Spleen (tissue), 11 donors: ENCODE measurements at regions not wholly inside any gene's neighbourhood (a gene's known extent, or its start where the extent isn't known, plus 50 kb on each side); places are given as distances from the start of the nearest gene placed in this dataset.

Source experiments
- DNase-seq: peaks from one replicate; pipeline ENCODE4 v3.0.0-alpha.2; 2020
- H3K27ac ChIP-seq, 8 donors: fragments of 200-600 bp; sonication (generic) in 7 of 8; 1 replicate in 4 of 8; 2 replicates in 4 of 8; pipeline versions ENCODE4 v1.5.0 to v1.8.0; 2016 to 2021; ENCODE audit warnings: inconsistent platforms in 4 of 8, mild to moderate bottlenecking in 4 of 8, moderate library complexity in 1 of 8
- H3K27me3 ChIP-seq, 7 donors: fragments of 200-600 bp; sonication (generic) in 6 of 7; replicated peaks in 1 of 7; 1 replicate in 4 of 7; 2 replicates in 3 of 7; pipeline versions ENCODE4 v1.5.0 to v1.8.0; 2016 to 2021; ENCODE audit warnings: inconsistent platforms in 3 of 7, mild to moderate bottlenecking in 1 of 7
- H3K36me3 ChIP-seq, 6 donors: fragments of 200-600 bp; sonication (generic) in 5 of 6; 1 replicate in 4 of 6; 2 replicates in 2 of 6; pipeline versions ENCODE4 v1.5.0 to v1.8.0; 2016 to 2021; ENCODE audit warnings: inconsistent platforms in 2 of 6
- H3K4me1 ChIP-seq, 6 donors: fragments of 200-600 bp; sonication (generic) in 5 of 6; 1 replicate in 3 of 6; 2 replicates in 3 of 6; pipeline versions ENCODE4 v1.5.0 to v1.8.0; 2016 to 2021; ENCODE audit warnings: inconsistent platforms in 3 of 6
- H3K4me3 ChIP-seq, 8 donors: fragments of 200-600 bp; sonication (generic) in 7 of 8; 1 replicate in 4 of 8; 2 replicates in 4 of 8; pipeline versions ENCODE4 v1.5.0 to v1.8.0; 2016 to 2021; ENCODE audit warnings: inconsistent platforms in 4 of 8, mild to moderate bottlenecking in 4 of 8, moderate library complexity in 2 of 8
- H3K9me3 ChIP-seq, 8 donors: fragments of 200-600 bp; sonication (generic) in 7 of 8; 1 replicate in 4 of 8; 2 replicates in 4 of 8; pipeline versions ENCODE4 v1.5.0 to v1.8.0; 2016 to 2021; ENCODE audit warnings: inconsistent platforms in 4 of 8
- CTCF ChIP-seq, 11 experiments: fragments of 200-600 bp in 7 of 11; fragments of 450-650 bp in 4 of 11; sonication (generic) in 4 of 11; IDR thresholded peaks in 8 of 11; conservative IDR thresholded peaks in 3 of 11; 1 replicate in 7 of 11; 2 replicates in 4 of 11; pipeline versions ENCODE4 v1.4.0 to v1.8.0; 2016 to 2021; ENCODE audit warnings: antibody characterized with exemption in 11 of 11, inconsistent platforms in 4 of 11, mild to moderate bottlenecking in 1 of 11
- POLR2A ChIP-seq, 3 donors: fragments of 450-650 bp; IDR thresholded peaks; one replicate each; pipeline ENCODE4 v1.5.1; 2017; ENCODE audit warnings: antibody characterized with exemption in 3 of 3, mild to moderate bottlenecking in 1 of 3
- POLR2AphosphoS5 ChIP-seq, 3 donors: sonication (generic); formaldehyde crosslinking; IDR thresholded peaks; one replicate each; pipeline ENCODE4 v1.5.1; 2017; ENCODE audit warnings: antibody characterized with exemption in 3 of 3
- WGBS, 5 donors: extraction: QIAGEN DNeasy Blood & Tissue Kit in 3 of 5; methylation state at CpG; one replicate each; pipeline versions ENCODE4 v1.1.5 to v1.1.7; 2013 to 2018; 5-methylcytosine and 5-hydroxymethylcytosine counted together
- intact Hi-C: fragments of 100-400 bp; cut with DNase I; formaldehyde crosslinking; loops from one replicate; pipeline ENCODE4 v1.15.0; 2023; ENCODE audit warnings: low total_unique reads
- donor health status: healthy with polysubstance abuse.
- donor health status: DM: no; HTN: no; CAD: no; lungs with moderate emphysema.
- donor health status: DM: no; HTN: no; CAD: no.
- donor health status: Bipolar disorder and iron deficiency.
- donor health status: healthy.
- donor health status: DM: no; HTN: no; CAD: no.
- donor health status: DM: yes; HTN: yes; CAD: no.

- WGBS, 5 donors: 87 to 100% (median 98%) methylated on average over 1 of the region's 1 CpG
- no peak for DNase-seq
- TF ChIP-seq POLR2AphosphoS5 (IDR thresholded peaks at IDR 0.05) (no peak), POLR2A (IDR thresholded peaks at IDR 0.05) (no peak), CTCF (IDR thresholded peaks at IDR 0.05 in 8 of 11, conservative IDR thresholded peaks at IDR 0.05 in 3 of 11) (no peak)
- no peaks in the 10 kb centered on the region for H3K36me3 ChIP-seq
- peaks cover 0 to 18% (median 11%) of the 10 kb centered on the region in 8 donors for H3K9me3 ChIP-seq
- intact Hi-C loops: no loop called here
- H3K4me1 ChIP-seq: peaks cover 0 to 9% (median 0%) of the 10 kb centered on the region in 6 donors
- no peak overlapping the region for H3K27ac ChIP-seq
- no peak overlapping the region for H3K4me3 ChIP-seq
- H3K27me3 ChIP-seq: no peaks in the 10 kb centered on the region
Observed at GRCh38 chr20:16145919-16146318, 427.3 kb downstream of the KIF16B start.

GRCh38 chr20:16143596-16143995 lies 429.7 kb downstream of the KIF16B start:
- no peak overlapping the region for H3K27ac ChIP-seq
- no peak overlapping the region for H3K4me3 ChIP-seq
- WGBS, 5 donors: 73 to 88% (median 87%) methylated on average over 1 of the region's 1 CpG
- no peak for DNase-seq
- no peaks in the 10 kb centered on the region for H3K27me3 ChIP-seq
- no peak for TF ChIP-seq POLR2A (IDR thresholded peaks at IDR 0.05)
- TF ChIP-seq CTCF (IDR thresholded peaks at IDR 0.05 in 8 of 11, conservative IDR thresholded peaks at IDR 0.05 in 3 of 11): no peak
- no peak for TF ChIP-seq POLR2AphosphoS5 (IDR thresholded peaks at IDR 0.05)
- intact Hi-C loops: no loop called here
- no peaks in the 10 kb centered on the region for H3K36me3 ChIP-seq
- H3K9me3 ChIP-seq: peaks cover 0 to 14% (median 5%) of the 10 kb centered on the region in 8 donors
- H3K4me1 ChIP-seq: peaks cover 0 to 9% (median 0%) of the 10 kb centered on the region in 6 donors

GRCh38 chr20:16135630-16136029 lies 437.6 kb downstream of the KIF16B start:
- Histone ChIP-seq H3K36me3 (no peaks in the 10 kb centered on the region), H3K9me3 (peaks cover 0 to 41% (median 20%) of the 10 kb centered on the region in 8 donors), H3K27ac (no peak overlapping the region), H3K4me3 (no peak overlapping the region), H3K4me1 (no peaks in the 10 kb centered on the region), H3K27me3 (no peaks in the 10 kb centered on the region)
- intact Hi-C loops: no loop called here
- 79 to 97% (median 86%) methylated on average over 5 of the region's 5 CpGs for WGBS, 5 donors
- DNase-seq: no peak
- TF ChIP-seq POLR2A (IDR thresholded peaks at IDR 0.05) (no peak), CTCF (IDR thresholded peaks at IDR 0.05 in 8 of 11, conservative IDR thresholded peaks at IDR 0.05 in 3 of 11) (no peak), POLR2AphosphoS5 (IDR thresholded peaks at IDR 0.05) (no peak)

- intact Hi-C loops: no loop called here
Observed at GRCh38 chr20:16132036-16132798, 441.0 kb downstream of the KIF16B start.

More at GRCh38 chr20:16132036-16132798, 441.0 kb downstream of the KIF16B start:
- Histone ChIP-seq H3K9me3 (peaks cover 0 to 32% (median 10%) of the 10 kb centered on the region in 8 donors), H3K27me3 (no peaks in the 10 kb centered on the region), H3K27ac (no peak overlapping the region), H3K4me3 (no peak overlapping the region), H3K36me3 (no peaks in the 10 kb centered on the region), H3K4me1 (no peaks in the 10 kb centered on the region)
- TF ChIP-seq CTCF (IDR thresholded peaks at IDR 0.05 in 8 of 11, conservative IDR thresholded peaks at IDR 0.05 in 3 of 11): no peak
- no peak for TF ChIP-seq POLR2A (IDR thresholded peaks at IDR 0.05)
- no peak for TF ChIP-seq POLR2AphosphoS5 (IDR thresholded peaks at IDR 0.05)
- no peak for DNase-seq
- WGBS, 5 donors: 67 to 88% (median 79%) methylated on average over 3 of the region's 3 CpGs
